ENCODE measurements at regions not wholly inside any gene's neighbourhood (a gene's known extent, or its start where the extent isn't known, plus 50 kb on each side); places are given as distances from the start of the nearest gene placed in this dataset.

GRCh38 chr15:101561584-101561906 is 72.0 kb upstream of the PCSK6 start:
- H3K27ac ChIP-seq (replicated peaks): no peak overlapping the region
- H3K4me3 ChIP-seq (replicated peaks; ENCODE audit: insufficient read depth, low read length): no peak overlapping the region
- no peak for TF ChIP-seq POLR2AphosphoS5 (IDR thresholded peaks at IDR 0.05; ENCODE audit: low read depth)
- TF ChIP-seq CTCF (IDR thresholded peaks at IDR 0.05; ENCODE audit: insufficient read depth, low read length): no peak
- TF ChIP-seq REST (IDR thresholded peaks at IDR 0.05; ENCODE audit: insufficient replicate concordance, low read depth): no peak
- TF ChIP-seq GABPA (IDR thresholded peaks at IDR 0.05; ENCODE audit: low read depth): no peak
- TF ChIP-seq SPI1 (IDR thresholded peaks at IDR 0.05; ENCODE audit: borderline replicate concordance, low read depth): no peak
- DNase-seq (ENCODE audit: low read depth in 1 of 2, low spot score in 1 of 2): no peak
- H3K27me3 ChIP-seq (ENCODE audit: insufficient read depth, poor library complexity, severe bottlenecking): no peaks in the 10 kb centered on the region

GRCh38 chr15:101560722-101561583 is 71.4 kb upstream of the PCSK6 start:
- DNase-seq (ENCODE audit: low read depth in 1 of 2, low spot score in 1 of 2): peak in 1 of 2 experiments; percentile 60
- Histone ChIP-seq H3K27ac (replicated peaks) (no peak overlapping the region), H3K4me3 (replicated peaks; ENCODE audit: insufficient read depth, low read length) (no peak overlapping the region), H3K27me3 (ENCODE audit: insufficient read depth, poor library complexity, severe bottlenecking) (no peaks in the 10 kb centered on the region)
- no peak for TF ChIP-seq POLR2AphosphoS5 (IDR thresholded peaks at IDR 0.05; ENCODE audit: low read depth)
- no peak for TF ChIP-seq CTCF (IDR thresholded peaks at IDR 0.05; ENCODE audit: insufficient read depth, low read length)
- no peak for TF ChIP-seq REST (IDR thresholded peaks at IDR 0.05; ENCODE audit: insufficient replicate concordance, low read depth)
- TF ChIP-seq SPI1 (IDR thresholded peaks at IDR 0.05; ENCODE audit: borderline replicate concordance, low read depth): no peak
- no peak for TF ChIP-seq GABPA (IDR thresholded peaks at IDR 0.05; ENCODE audit: low read depth)

- H3K4me3 ChIP-seq (replicated peaks; ENCODE audit: insufficient read depth, low read length): no peak overlapping the region
- TF ChIP-seq CTCF (IDR thresholded peaks at IDR 0.05; ENCODE audit: insufficient read depth, low read length) (no peak), REST (IDR thresholded peaks at IDR 0.05; ENCODE audit: insufficient replicate concordance, low read depth) (no peak), GABPA (IDR thresholded peaks at IDR 0.05; ENCODE audit: low read depth) (no peak), POLR2AphosphoS5 (IDR thresholded peaks at IDR 0.05; ENCODE audit: low read depth) (no peak), SPI1 (IDR thresholded peaks at IDR 0.05; ENCODE audit: borderline replicate concordance, low read depth) (no peak)
- H3K27ac ChIP-seq (replicated peaks): no peak overlapping the region
- DNase-seq (ENCODE audit: low read depth in 1 of 2, low spot score in 1 of 2): peak in 1 of 2 experiments; percentile 81
- H3K27me3 ChIP-seq (ENCODE audit: insufficient read depth, poor library complexity, severe bottlenecking): no peaks in the 10 kb centered on the region
Observed at GRCh38 chr15:101559952-101560351, 70.4 kb upstream of the PCSK6 start.

Measured in HL-60 (cell line).